RWPE2 (cell line): ENCODE measurements at regions not wholly inside any gene's neighbourhood (a gene's known extent, or its start where the extent isn't known, plus 50 kb on each side); places are given as distances from the start of the nearest gene placed in this dataset.

Source experiments
- ATAC-seq: fragments of 200-7000 bp; cut with Tn5 transposase; 3 replicates; pipeline ENCODE4 v1.9.1; 2021; ENCODE audit warnings: low read depth
- DNase-seq: peaks from one replicate; pipeline ENCODE4 v3.0.0-alpha.2; 2020; ENCODE audit warnings: low spot score
- H3K27ac ChIP-seq: fragments of 450-650 bp; 2 replicates; pipeline ENCODE4 v1.5.1; 2017; ENCODE audit warnings: mild to moderate bottlenecking; ENCODE audit not compliant: poor library complexity, severe bottlenecking
- H3K27me3 ChIP-seq: fragments of 250-450 bp; sonication (Bioruptor Pico); 2 replicates; pipeline ENCODE4 v1.5.1; 2021; ENCODE audit warnings: mild to moderate bottlenecking, moderate library complexity; ENCODE audit not compliant: insufficient read depth, poor library complexity, severe bottlenecking
- H3K36me3 ChIP-seq: fragments of 250-450 bp; sonication (Bioruptor Pico); 2 replicates; pipeline ENCODE4 v1.5.1; 2020; ENCODE audit warnings: low read depth, mild to moderate bottlenecking, moderate library complexity
- H3K4me1 ChIP-seq: fragments of 250-450 bp; sonication (Bioruptor Pico); 2 replicates; pipeline ENCODE4 v1.5.1; 2021; ENCODE audit warnings: mild to moderate bottlenecking, moderate library complexity; ENCODE audit not compliant: insufficient read depth, poor library complexity, severe bottlenecking
- H3K4me3 ChIP-seq: fragments of 250-450 bp; sonication (Bioruptor Pico); 2 replicates; pipeline ENCODE4 v1.5.1; 2021; ENCODE audit warnings: mild to moderate bottlenecking, moderate library complexity; ENCODE audit not compliant: severe bottlenecking
- H3K9me3 ChIP-seq: fragments of 250-450 bp; sonication (Bioruptor Pico); 2 replicates; pipeline ENCODE4 v1.5.1; 2021; ENCODE audit warnings: mild to moderate bottlenecking, moderate library complexity; ENCODE audit not compliant: severe bottlenecking
- TF ChIP-seq, protein P1 (sequence below): fragments of 450-650 bp; IDR thresholded peaks from one replicate; pipeline ENCODE4 v1.5.1; 2017; ENCODE audit warnings: mild to moderate bottlenecking, moderate library complexity; ENCODE audit not compliant: poor library complexity, severe bottlenecking

DNA sequence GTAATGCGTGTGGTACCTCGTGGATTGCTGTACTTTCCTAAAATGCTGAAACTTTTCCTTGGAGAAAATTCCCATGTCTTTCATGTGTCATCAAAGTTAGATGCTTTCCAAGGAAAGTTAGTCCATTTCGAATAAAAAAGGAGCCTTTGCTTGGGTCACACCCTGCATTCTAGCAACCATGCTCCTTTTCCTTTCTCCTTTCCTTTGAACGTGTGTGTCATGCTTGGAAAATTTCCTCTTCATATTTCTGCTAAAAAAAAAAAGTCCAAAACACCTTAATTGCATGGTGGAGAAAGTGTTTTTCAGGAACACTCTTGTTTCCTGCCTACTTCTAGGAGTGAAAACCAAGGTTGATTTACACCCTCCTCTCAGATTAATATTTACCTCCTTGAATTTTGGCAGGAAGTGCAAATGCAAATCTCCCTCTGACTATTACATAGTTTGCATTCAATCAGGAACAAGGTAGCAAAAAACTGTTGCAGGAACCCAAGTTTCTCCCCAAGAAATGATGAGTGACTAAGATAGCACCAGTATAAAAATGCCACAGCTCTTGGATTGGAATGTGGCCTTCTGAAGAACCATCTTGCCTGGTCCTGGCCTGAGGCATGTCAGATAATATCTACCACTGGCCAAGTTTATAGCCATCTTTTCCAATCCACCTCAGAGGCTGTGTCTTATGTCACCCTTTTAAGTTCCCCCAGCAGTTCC is 590.6 kb downstream of the QKI start:
- DNase-seq (no peak), ATAC-seq (no peak)
- H3K4me1 ChIP-seq, result no peaks in the 10 kb centered on the region
- H3K9me3 ChIP-seq, result no peaks in the 10 kb centered on the region
- TF ChIP-seq, protein P1, sequence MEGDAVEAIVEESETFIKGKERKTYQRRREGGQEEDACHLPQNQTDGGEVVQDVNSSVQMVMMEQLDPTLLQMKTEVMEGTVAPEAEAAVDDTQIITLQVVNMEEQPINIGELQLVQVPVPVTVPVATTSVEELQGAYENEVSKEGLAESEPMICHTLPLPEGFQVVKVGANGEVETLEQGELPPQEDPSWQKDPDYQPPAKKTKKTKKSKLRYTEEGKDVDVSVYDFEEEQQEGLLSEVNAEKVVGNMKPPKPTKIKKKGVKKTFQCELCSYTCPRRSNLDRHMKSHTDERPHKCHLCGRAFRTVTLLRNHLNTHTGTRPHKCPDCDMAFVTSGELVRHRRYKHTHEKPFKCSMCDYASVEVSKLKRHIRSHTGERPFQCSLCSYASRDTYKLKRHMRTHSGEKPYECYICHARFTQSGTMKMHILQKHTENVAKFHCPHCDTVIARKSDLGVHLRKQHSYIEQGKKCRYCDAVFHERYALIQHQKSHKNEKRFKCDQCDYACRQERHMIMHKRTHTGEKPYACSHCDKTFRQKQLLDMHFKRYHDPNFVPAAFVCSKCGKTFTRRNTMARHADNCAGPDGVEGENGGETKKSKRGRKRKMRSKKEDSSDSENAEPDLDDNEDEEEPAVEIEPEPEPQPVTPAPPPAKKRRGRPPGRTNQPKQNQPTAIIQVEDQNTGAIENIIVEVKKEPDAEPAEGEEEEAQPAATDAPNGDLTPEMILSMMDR, result no peak
- no peaks in the 10 kb centered on the region for H3K36me3 ChIP-seq
- no peaks in the 10 kb centered on the region for H3K27me3 ChIP-seq
- H3K27ac ChIP-seq, result no peak overlapping the region
- no peak overlapping the region for H3K4me3 ChIP-seq

DNA sequence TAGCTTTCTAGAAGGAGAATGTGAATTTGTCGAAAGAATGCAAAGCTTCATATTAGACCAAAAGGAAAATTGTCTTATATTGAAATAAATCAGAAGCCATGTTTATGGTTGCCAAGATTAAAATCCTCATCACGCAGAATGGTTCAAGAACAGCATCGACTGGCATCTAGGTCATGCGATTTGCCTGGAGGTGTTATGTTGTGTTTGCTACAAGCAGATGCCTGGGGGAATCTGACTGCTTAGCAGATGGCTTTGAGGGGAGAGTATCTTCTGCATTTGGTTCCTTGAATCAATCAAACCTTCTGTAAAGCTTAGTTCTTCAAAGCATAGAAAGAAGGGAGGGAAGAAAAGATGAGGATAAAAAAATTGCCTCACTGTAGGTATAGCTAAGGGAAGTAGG is 585.8 kb downstream of the QKI start:
- Histone ChIP-seq H3K4me1 (no peaks in the 10 kb centered on the region), H3K4me3 (no peak overlapping the region), H3K9me3 (no peaks in the 10 kb centered on the region), H3K36me3 (no peaks in the 10 kb centered on the region), H3K27me3 (no peaks in the 10 kb centered on the region), H3K27ac (no peak overlapping the region)
- ATAC-seq (no peak), DNase-seq (no peak)
- TF ChIP-seq, protein P1, result no peak

DNA sequence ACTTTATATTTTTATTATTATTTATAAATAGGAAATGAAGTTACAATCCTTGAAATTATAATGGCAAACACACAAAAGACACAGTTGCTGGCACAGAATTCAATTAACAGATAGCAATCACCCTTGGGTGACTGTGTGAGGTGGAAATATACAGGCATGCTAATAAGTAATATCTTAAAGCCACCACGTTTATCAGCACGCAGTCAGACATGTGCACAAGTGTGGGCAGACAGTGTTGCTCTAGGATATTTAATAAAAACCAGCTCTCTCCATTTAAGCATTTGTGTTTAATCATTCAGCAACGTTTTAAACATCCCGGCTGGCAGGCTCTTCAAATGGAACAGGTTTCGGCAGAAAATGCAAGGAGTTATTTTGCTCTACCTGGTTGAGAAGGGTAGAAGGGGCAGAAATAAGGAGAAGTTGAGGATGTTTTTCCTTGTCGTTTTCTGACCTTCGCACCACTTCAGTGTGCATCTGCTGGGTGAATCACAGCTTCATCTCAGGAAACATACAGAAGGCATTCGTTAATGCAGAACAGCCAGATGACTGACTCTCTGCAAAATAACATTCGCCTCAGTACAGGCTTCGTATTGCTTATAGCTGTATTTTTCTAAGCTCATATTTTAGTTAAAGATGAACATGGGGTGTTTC is 585.1 kb downstream of the QKI start:
- ATAC-seq (no peak), DNase-seq (no peak)
- no peaks in the 10 kb centered on the region for H3K36me3 ChIP-seq
- no peaks in the 10 kb centered on the region for H3K4me1 ChIP-seq
- H3K4me3 ChIP-seq, result no peak overlapping the region
- no peaks in the 10 kb centered on the region for H3K27me3 ChIP-seq
- TF ChIP-seq, protein P1, result no peak
- no peaks in the 10 kb centered on the region for H3K9me3 ChIP-seq
- no peak overlapping the region for H3K27ac ChIP-seq

DNA sequence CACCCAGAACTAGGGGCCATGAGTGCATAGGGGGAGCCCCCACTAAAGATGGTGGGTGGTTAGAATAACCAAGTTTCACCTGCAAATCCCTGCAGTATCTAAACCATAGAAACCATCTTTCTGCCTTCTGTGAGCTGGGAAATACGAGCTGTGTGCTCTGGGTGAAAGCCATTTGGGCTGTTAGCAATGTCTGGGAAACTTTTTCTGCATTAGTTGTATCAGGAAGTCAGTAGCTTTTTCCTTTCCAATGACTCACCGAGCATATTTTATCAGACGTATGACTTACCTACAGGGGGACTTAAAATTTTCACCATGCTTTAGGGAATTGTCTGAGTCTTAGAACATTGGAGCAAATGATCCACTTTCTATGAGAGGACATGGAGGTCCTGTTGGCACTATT is 584.0 kb downstream of the QKI start:
- Histone ChIP-seq H3K27ac (no peak overlapping the region), H3K9me3 (no peaks in the 10 kb centered on the region), H3K4me1 (no peaks in the 10 kb centered on the region), H3K36me3 (no peaks in the 10 kb centered on the region), H3K27me3 (no peaks in the 10 kb centered on the region), H3K4me3 (no peak overlapping the region)
- DNase-seq (no peak), ATAC-seq (no peak)
- TF ChIP-seq, protein P1, result no peak

DNA sequence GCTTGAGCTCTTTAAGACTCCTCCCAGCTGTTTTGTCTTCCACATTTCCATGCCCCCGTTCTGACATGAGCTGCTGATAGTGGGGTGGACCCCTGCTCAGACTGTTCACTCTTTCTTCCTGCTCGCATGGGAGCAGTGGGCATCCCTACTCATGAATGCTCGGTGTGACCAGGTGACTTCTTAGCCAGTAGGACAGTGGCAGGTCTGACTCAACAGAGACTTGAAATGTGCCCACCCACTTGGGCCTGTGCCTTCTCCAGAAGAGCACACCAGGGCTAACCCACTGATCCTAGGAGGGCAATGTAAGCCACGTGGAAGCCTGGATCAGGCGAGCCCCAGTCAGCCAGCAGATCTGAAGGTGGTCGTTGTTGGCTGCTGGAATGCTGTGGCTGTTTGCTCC is 582.0 kb downstream of the QKI start:
- no peaks in the 10 kb centered on the region for H3K36me3 ChIP-seq
- no peaks in the 10 kb centered on the region for H3K4me1 ChIP-seq
- no peaks in the 10 kb centered on the region for H3K27me3 ChIP-seq
- TF ChIP-seq, protein P1, result no peak
- ATAC-seq (no peak), DNase-seq (no peak)
- no peak overlapping the region for H3K27ac ChIP-seq
- no peaks in the 10 kb centered on the region for H3K9me3 ChIP-seq
- no peak overlapping the region for H3K4me3 ChIP-seq
